Trophoblast cell (in vitro differentiated cells and primary cell): ENCODE measurements at regions not wholly inside any gene's neighbourhood (a gene's known extent, or its start where the extent isn't known, plus 50 kb on each side); places are given as distances from the start of the nearest gene placed in this dataset.

ENCODE experiments used
- DNase-seq, 2 donors: peaks; one replicate each; pipeline ENCODE4 v3.0.0-alpha.2; 2016
- H2AFZ ChIP-seq: 2 replicates; pipeline ENCODE4 v1.6.1; 2013; ENCODE audit warnings: low read length, moderate library complexity, mild to moderate bottlenecking; ENCODE audit not compliant: insufficient read depth, poor library complexity
- H2AK5ac ChIP-seq: 2 replicates; pipeline ENCODE4 v1.6.1; 2013; ENCODE audit warnings: mild to moderate bottlenecking, low read length
- H2BK120ac ChIP-seq: 2 replicates; pipeline ENCODE4 v1.6.1; 2013; ENCODE audit warnings: low read length, mild to moderate bottlenecking, moderate library complexity; ENCODE audit not compliant: insufficient read depth, poor library complexity
- H2BK12ac ChIP-seq: 2 replicates; pipeline ENCODE4 v1.6.1; 2013; ENCODE audit warnings: mild to moderate bottlenecking, low read length, moderate library complexity
- H2BK5ac ChIP-seq: 2 replicates; pipeline ENCODE4 v1.6.1; 2013; ENCODE audit warnings: low read length, low read depth, moderate library complexity, mild to moderate bottlenecking; ENCODE audit not compliant: poor library complexity
- H3K14ac ChIP-seq: 2 replicates; pipeline ENCODE4 v1.6.1; 2013; ENCODE audit warnings: mild to moderate bottlenecking, low read length
- H3K18ac ChIP-seq: 2 replicates; pipeline ENCODE4 v1.6.1; 2013; ENCODE audit warnings: mild to moderate bottlenecking, low read length
- H3K23ac ChIP-seq: 2 replicates; pipeline ENCODE4 v1.6.1; 2013; ENCODE audit warnings: low read length
- H3K27ac ChIP-seq: 2 replicates; pipeline ENCODE4 v1.5.1; 2013; ENCODE audit warnings: low read depth, mild to moderate bottlenecking, inconsistent platforms, low read length, moderate library complexity
- H3K27me3 ChIP-seq: 2 replicates; pipeline ENCODE4 v1.6.1; 2013; ENCODE audit warnings: inconsistent platforms, mild to moderate bottlenecking, low read length, moderate library complexity; ENCODE audit not compliant: insufficient read depth
- H3K36me3 ChIP-seq, 2 experiments: 1 replicate in 1 of 2; 2 replicates in 1 of 2; pipeline ENCODE4 v1.6.1; 2013; ENCODE audit warnings: low read length in 2 of 2, mild to moderate bottlenecking in 2 of 2, moderate library complexity in 1 of 2; ENCODE audit not compliant: insufficient read depth in 2 of 2, control insufficient read depth in 1 of 2
- H3K4ac ChIP-seq: 2 replicates; pipeline ENCODE4 v1.6.1; 2013; ENCODE audit warnings: low read depth, mild to moderate bottlenecking, low read length, moderate library complexity
- H3K4me1 ChIP-seq, 2 experiments: 1 replicate in 1 of 2; 2 replicates in 1 of 2; pipeline ENCODE4 v1.6.1; 2013; ENCODE audit warnings: low read length in 2 of 2, mild to moderate bottlenecking in 2 of 2, moderate library complexity in 1 of 2; ENCODE audit not compliant: insufficient read depth in 2 of 2, control insufficient read depth in 1 of 2
- H3K4me2 ChIP-seq: 2 replicates; pipeline ENCODE4 v1.6.1; 2013; ENCODE audit warnings: inconsistent platforms, mild to moderate bottlenecking, low read length, moderate library complexity
- H3K4me3 ChIP-seq: 2 replicates; pipeline ENCODE4 v1.5.1; 2013; ENCODE audit warnings: mild to moderate bottlenecking, low read depth, low read length, inconsistent platforms
- H3K79me1 ChIP-seq: one replicate; pipeline ENCODE4 v1.6.1; 2013; ENCODE audit warnings: low read length
- H3K79me2 ChIP-seq: 2 replicates; pipeline ENCODE4 v1.6.1; 2013; ENCODE audit warnings: low read length, mild to moderate bottlenecking; ENCODE audit not compliant: control insufficient read depth, insufficient read depth, poor library complexity
- H3K9ac ChIP-seq: 2 replicates; pipeline ENCODE4 v1.6.1; 2013; ENCODE audit warnings: mild to moderate bottlenecking, low read length
- H3K9me3 ChIP-seq: 2 replicates; pipeline ENCODE4 v1.6.1; 2013; ENCODE audit warnings: low read depth, mild to moderate bottlenecking, control low read depth, inconsistent platforms, low read length; ENCODE audit not compliant: insufficient read depth
- H4K12ac ChIP-seq: 2 replicates; pipeline ENCODE4 v1.6.1; 2013; ENCODE audit warnings: low read depth, mild to moderate bottlenecking, low read length, moderate library complexity
- H4K8ac ChIP-seq: 2 replicates; pipeline ENCODE4 v1.6.1; 2013; ENCODE audit warnings: low read depth, mild to moderate bottlenecking, low read length, moderate library complexity
- H4K91ac ChIP-seq: one replicate; pipeline ENCODE4 v1.6.1; 2013; ENCODE audit warnings: low read depth, mild to moderate bottlenecking, low read length, moderate library complexity
- WGBS: extraction: QIAGEN DNeasy Blood & Tissue Kit; methylation state at CpG from one replicate; pipeline ENCODE4 v1.1.7; 2013; ENCODE audit warnings: missing lambda C conversion rate; ENCODE audit not compliant: insufficient read length, insufficient coverage; ENCODE audit errors: extremely low coverage; 5-methylcytosine and 5-hydroxymethylcytosine counted together

DNA sequence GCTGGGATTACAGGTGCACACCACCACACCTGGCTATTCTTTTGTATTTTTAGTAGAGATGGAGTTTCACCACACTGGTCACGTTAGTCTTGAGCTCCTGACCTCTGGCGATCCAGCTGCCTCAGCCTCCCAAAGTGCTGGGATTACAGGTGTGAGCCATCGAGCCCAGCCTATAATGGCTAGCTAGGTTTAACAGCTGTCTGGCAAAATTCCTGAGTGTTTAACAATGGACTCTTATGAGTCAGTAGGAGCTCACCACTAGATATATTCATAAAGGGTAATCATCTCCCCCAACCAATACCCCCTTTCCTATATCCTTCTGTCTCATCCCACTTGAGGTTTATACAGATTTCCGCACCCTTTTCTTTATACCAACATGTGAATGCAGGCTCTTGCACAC is 91.5 kb upstream of the CDH13 start:
- H3K9me3 ChIP-seq, result no peaks in the 10 kb centered on the region
- no CpG with 5 or more reads among the region's 4 CpGs for WGBS
- no peak overlapping the region for H3K27ac ChIP-seq
- no peak overlapping the region for H4K8ac ChIP-seq
- no peak for DNase-seq
- no peak overlapping the region for H2BK12ac ChIP-seq
- H2BK120ac ChIP-seq, result no peak overlapping the region
- H2AK5ac ChIP-seq, result no peak overlapping the region
- H3K79me1 ChIP-seq, result no peaks in the 10 kb centered on the region
- H4K12ac ChIP-seq, result no peak overlapping the region
- H3K4me1 ChIP-seq, result no peaks in the 10 kb centered on the region
- no peak overlapping the region for H3K18ac ChIP-seq
- H3K4me2 ChIP-seq, result no peak overlapping the region
- H3K9ac ChIP-seq, result no peak overlapping the region
- H3K23ac ChIP-seq, result no peak overlapping the region
- H2AFZ ChIP-seq, result no peak overlapping the region
- no peaks in the 10 kb centered on the region for H3K27me3 ChIP-seq
- H2BK5ac ChIP-seq, result no peak overlapping the region
- H4K91ac ChIP-seq, result no peak overlapping the region
- no peaks in the 10 kb centered on the region for H3K79me2 ChIP-seq
- no peak overlapping the region for H3K4ac ChIP-seq
- no peak overlapping the region for H3K14ac ChIP-seq
- H3K4me3 ChIP-seq, result no peak overlapping the region
- no peaks in the 10 kb centered on the region for H3K36me3 ChIP-seq

DNA sequence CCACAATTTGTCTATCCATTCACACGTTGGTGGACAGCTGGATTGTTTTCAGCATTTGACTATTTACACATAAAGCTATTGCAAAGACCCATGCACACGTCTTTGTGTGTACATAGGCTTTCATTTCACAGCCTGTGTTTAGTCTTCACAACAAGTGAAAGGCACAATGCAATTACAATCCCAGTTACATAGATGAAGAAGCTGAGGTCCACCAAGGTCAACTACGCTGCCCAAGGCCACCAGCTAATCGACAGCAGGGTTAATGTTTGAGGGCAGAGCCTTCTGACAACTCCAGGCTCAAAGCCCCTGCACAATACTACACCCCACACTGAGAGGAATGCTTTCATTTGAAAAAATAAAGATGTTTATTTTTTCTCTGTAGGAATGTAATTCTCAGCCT is 93.6 kb upstream of the CDH13 start:
- Histone ChIP-seq H3K36me3 (no peaks in the 10 kb centered on the region), H2BK12ac (no peak overlapping the region), H2AFZ (no peak overlapping the region), H3K4ac (no peak overlapping the region), H3K27ac (no peak overlapping the region), H3K18ac (no peak overlapping the region), H3K4me3 (no peak overlapping the region), H3K4me2 (no peak overlapping the region), H3K9me3 (no peaks in the 10 kb centered on the region), H3K27me3 (no peaks in the 10 kb centered on the region), H2AK5ac (no peak overlapping the region), H3K9ac (no peak overlapping the region), H4K8ac (no peak overlapping the region), H3K79me1 (no peaks in the 10 kb centered on the region), H3K14ac (no peak overlapping the region), H2BK5ac (no peak overlapping the region), H4K12ac (no peak overlapping the region), H3K4me1 (no peaks in the 10 kb centered on the region), H3K23ac (no peak overlapping the region), H4K91ac (no peak overlapping the region), H3K79me2 (no peaks in the 10 kb centered on the region), H2BK120ac (no peak overlapping the region)
- DNase-seq, result no peak
- no CpG with 5 or more reads among the region's 4 CpGs for WGBS

DNA sequence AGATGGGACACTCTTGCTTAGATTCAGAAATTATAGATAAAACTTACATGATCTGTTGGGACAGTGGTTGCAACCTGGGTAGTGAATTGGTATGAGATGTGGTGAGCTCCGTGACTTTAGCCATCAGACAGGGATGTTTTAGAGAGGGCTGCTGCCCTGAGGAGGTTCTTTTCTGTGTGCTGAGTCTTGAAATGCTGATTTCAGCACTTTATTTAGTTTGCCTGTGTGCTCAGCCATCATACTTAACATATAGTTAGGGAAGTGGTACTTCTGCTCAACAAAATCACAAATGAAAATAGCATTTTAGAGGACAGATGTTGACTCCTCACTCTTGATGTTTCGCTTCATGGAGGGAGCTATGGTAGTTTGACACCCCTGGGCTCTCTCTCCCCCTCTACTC is 95.9 kb upstream of the CDH13 start:
- H4K8ac ChIP-seq, result no peak overlapping the region
- no peak overlapping the region for H3K4me3 ChIP-seq
- H2AFZ ChIP-seq, result no peak overlapping the region
- no peaks in the 10 kb centered on the region for H3K27me3 ChIP-seq
- no peak overlapping the region for H2BK12ac ChIP-seq
- no peak overlapping the region for H3K18ac ChIP-seq
- no peak overlapping the region for H3K4me2 ChIP-seq
- no peak overlapping the region for H3K23ac ChIP-seq
- no peak overlapping the region for H4K91ac ChIP-seq
- no peak overlapping the region for H4K12ac ChIP-seq
- H2BK120ac ChIP-seq, result no peak overlapping the region
- no peak overlapping the region for H3K14ac ChIP-seq
- WGBS, result no CpG with 5 or more reads among the region's 2 CpGs
- no peaks in the 10 kb centered on the region for H3K79me1 ChIP-seq
- H2BK5ac ChIP-seq, result no peak overlapping the region
- H2AK5ac ChIP-seq, result no peak overlapping the region
- H3K4ac ChIP-seq, result no peak overlapping the region
- no peaks in the 10 kb centered on the region for H3K9me3 ChIP-seq
- no peak overlapping the region for H3K27ac ChIP-seq
- H3K79me2 ChIP-seq, result no peaks in the 10 kb centered on the region
- H3K9ac ChIP-seq, result no peak overlapping the region
- no peaks in the 10 kb centered on the region for H3K36me3 ChIP-seq
- H3K4me1 ChIP-seq, result no peaks in the 10 kb centered on the region
- DNase-seq, result no peak

DNA sequence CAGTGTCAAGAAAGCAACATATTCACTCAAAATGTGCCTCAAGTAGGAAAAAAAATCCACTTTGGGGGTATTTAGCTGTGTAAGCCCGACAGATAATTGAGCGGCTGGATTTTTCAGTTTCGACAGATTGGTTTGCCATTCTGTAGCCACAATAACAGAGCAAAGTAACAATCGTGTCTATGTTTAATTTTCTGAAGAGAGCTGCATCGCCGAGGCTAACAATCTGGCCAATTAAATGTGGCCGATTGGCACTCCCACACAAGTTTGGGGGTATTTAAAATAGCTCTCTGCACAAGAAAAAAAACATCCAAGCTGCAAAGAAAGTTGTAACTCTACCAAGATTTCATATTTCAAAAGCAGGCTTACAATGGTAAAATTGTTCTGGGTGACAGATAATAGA is 99.7 kb upstream of the CDH13 start:
- Histone ChIP-seq H3K14ac (no peak overlapping the region), H3K4me2 (no peak overlapping the region), H4K8ac (no peak overlapping the region), H3K9ac (no peak overlapping the region), H2AFZ (no peak overlapping the region), H3K36me3 (no peaks in the 10 kb centered on the region), H3K23ac (no peak overlapping the region), H4K91ac (no peak overlapping the region), H3K9me3 (peaks cover 2% of the 10 kb centered on the region), H3K27ac (no peak overlapping the region), H3K79me1 (no peaks in the 10 kb centered on the region), H2AK5ac (no peak overlapping the region), H2BK120ac (no peak overlapping the region), H3K18ac (no peak overlapping the region), H3K4me3 (no peak overlapping the region), H3K27me3 (no peaks in the 10 kb centered on the region), H2BK12ac (no peak overlapping the region), H3K4ac (no peak overlapping the region), H4K12ac (no peak overlapping the region), H2BK5ac (no peak overlapping the region), H3K4me1 (no peaks in the 10 kb centered on the region), H3K79me2 (no peaks in the 10 kb centered on the region)
- no peak for DNase-seq
- no CpG with 5 or more reads among the region's 7 CpGs for WGBS
